Activated T-cell treated with anti-CD3 and anti-CD28 coated beads, Interleukin-2, amount 50 U/mL, for 24 hours (primary cell): ENCODE measurements at regions not wholly inside any gene's neighbourhood (a gene's known extent, or its start where the extent isn't known, plus 50 kb on each side); places are given as distances from the start of the nearest gene placed in this dataset.
"Not testable (repeated sequence)": the region's sequence is repeated elsewhere in the genome, so short reads cannot be mapped to it uniquely, and the experiment has no call there.

ENCODE experiments used
- DNase-seq: peaks from one replicate; pipeline ENCODE4 v3.0.0-alpha.2; 2020
- H3K27ac Mint-ChIP-seq: 2 replicates; pipeline ENCODE4 v1.8.0; 2020; ENCODE audit warnings: mild to moderate bottlenecking, mixed read lengths
- H3K27me3 Mint-ChIP-seq: 2 replicates; pipeline ENCODE4 v1.8.0; 2020; ENCODE audit warnings: mixed read lengths
- H3K36me3 Mint-ChIP-seq: 2 replicates; pipeline ENCODE4 v1.8.0; 2020; ENCODE audit warnings: low read depth, mixed read lengths
- H3K4me1 Mint-ChIP-seq: 2 replicates; pipeline ENCODE4 v1.8.0; 2020; ENCODE audit warnings: low read depth, mixed read lengths
- H3K4me3 Mint-ChIP-seq: 2 replicates; pipeline ENCODE4 v1.8.0; 2020; ENCODE audit warnings: mild to moderate bottlenecking, moderate library complexity, mixed read lengths
- H3K9me3 Mint-ChIP-seq: 2 replicates; pipeline ENCODE4 v1.8.0; 2020; ENCODE audit warnings: mixed read lengths

GRCh38 chr9:73371801-73372200 is 220.1 kb downstream of the ANXA1 start:
- no peak overlapping the region for H3K4me3 Mint-ChIP-seq
- no peaks in the 10 kb centered on the region for H3K36me3 Mint-ChIP-seq
- no peaks in the 10 kb centered on the region for H3K27me3 Mint-ChIP-seq
- H3K4me1 Mint-ChIP-seq = no peaks in the 10 kb centered on the region
- no peak for DNase-seq
- peaks cover 3% of the 10 kb centered on the region for H3K9me3 Mint-ChIP-seq
- no peak overlapping the region for H3K27ac Mint-ChIP-seq

- no peaks in the 10 kb centered on the region for H3K27me3 Mint-ChIP-seq
- no peak overlapping the region for H3K27ac Mint-ChIP-seq
- H3K4me3 Mint-ChIP-seq = no peak overlapping the region
- peaks cover 3% of the 10 kb centered on the region for H3K9me3 Mint-ChIP-seq
- H3K36me3 Mint-ChIP-seq = no peaks in the 10 kb centered on the region
- DNase-seq = no peak
- no peaks in the 10 kb centered on the region for H3K4me1 Mint-ChIP-seq
Measured at GRCh38 chr9:73380411-73380810, 228.7 kb downstream of the ANXA1 start.

GRCh38 chr9:73402081-73403028 is 250.7 kb downstream of the ANXA1 start:
- Mint-ChIP-seq H3K27me3 (no peaks in the 10 kb centered on the region), H3K4me1 (no peaks in the 10 kb centered on the region), H3K4me3 (no peak overlapping the region), H3K9me3 (peaks cover 10% of the 10 kb centered on the region), H3K27ac (no peak overlapping the region), H3K36me3 (no peaks in the 10 kb centered on the region)
- no peak for DNase-seq

GRCh38 chr9:73411494-73411893 is 259.8 kb downstream of the ANXA1 start:
- H3K4me1 Mint-ChIP-seq = no peaks in the 10 kb centered on the region
- no peaks in the 10 kb centered on the region for H3K27me3 Mint-ChIP-seq
- H3K36me3 Mint-ChIP-seq = no peaks in the 10 kb centered on the region
- no peaks in the 10 kb centered on the region for H3K9me3 Mint-ChIP-seq
- H3K4me3 Mint-ChIP-seq = no peak overlapping the region
- H3K27ac Mint-ChIP-seq = no peak overlapping the region
- DNase-seq = no peak

DNA sequence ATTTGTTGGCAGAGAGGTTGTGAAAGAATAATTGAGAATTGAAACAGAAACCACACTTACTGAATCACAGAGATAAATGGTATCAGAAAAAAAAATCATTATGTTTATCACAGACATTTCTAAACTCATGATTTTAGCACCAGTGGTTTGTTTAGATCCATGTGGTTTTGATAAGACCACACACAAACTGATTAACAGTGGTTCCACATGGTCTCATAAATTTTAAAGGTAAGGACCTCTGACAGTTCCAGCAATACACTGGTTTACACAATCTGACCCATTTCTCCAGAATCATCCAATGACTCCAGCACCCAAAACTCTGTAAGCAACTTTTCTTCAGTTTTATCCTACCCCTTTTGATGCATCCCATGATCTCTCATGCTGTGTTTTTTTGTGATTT is 261.2 kb downstream of the ANXA1 start:
- DNase-seq = no peak
- no peaks in the 10 kb centered on the region for H3K4me1 Mint-ChIP-seq

GRCh38 chr9:73423891-73424290 is 272.2 kb downstream of the ANXA1 start:
- H3K4me3 Mint-ChIP-seq = no peak overlapping the region
- H3K36me3 Mint-ChIP-seq = no peaks in the 10 kb centered on the region
- no peak for DNase-seq
- no peaks in the 10 kb centered on the region for H3K27me3 Mint-ChIP-seq
- H3K9me3 Mint-ChIP-seq = peaks cover 3% of the 10 kb centered on the region
- no peaks in the 10 kb centered on the region for H3K4me1 Mint-ChIP-seq
- no peak overlapping the region for H3K27ac Mint-ChIP-seq

More for the DNA sequence above, 261.2 kb downstream of the ANXA1 start:
- no peaks in the 10 kb centered on the region for H3K27me3 Mint-ChIP-seq
- H3K4me3 Mint-ChIP-seq = no peak overlapping the region
- H3K9me3 Mint-ChIP-seq = no peaks in the 10 kb centered on the region
- H3K36me3 Mint-ChIP-seq = no peaks in the 10 kb centered on the region
- H3K27ac Mint-ChIP-seq = no peak overlapping the region

GRCh38 chr9:73426269-73426668 is 274.6 kb downstream of the ANXA1 start:
- DNase-seq = no peak
- Mint-ChIP-seq H3K4me1 (no peaks in the 10 kb centered on the region), H3K9me3 (peaks cover 3% of the 10 kb centered on the region), H3K27me3 (no peaks in the 10 kb centered on the region), H3K36me3 (no peaks in the 10 kb centered on the region), H3K4me3 (no peak overlapping the region), H3K27ac (no peak overlapping the region)

DNA sequence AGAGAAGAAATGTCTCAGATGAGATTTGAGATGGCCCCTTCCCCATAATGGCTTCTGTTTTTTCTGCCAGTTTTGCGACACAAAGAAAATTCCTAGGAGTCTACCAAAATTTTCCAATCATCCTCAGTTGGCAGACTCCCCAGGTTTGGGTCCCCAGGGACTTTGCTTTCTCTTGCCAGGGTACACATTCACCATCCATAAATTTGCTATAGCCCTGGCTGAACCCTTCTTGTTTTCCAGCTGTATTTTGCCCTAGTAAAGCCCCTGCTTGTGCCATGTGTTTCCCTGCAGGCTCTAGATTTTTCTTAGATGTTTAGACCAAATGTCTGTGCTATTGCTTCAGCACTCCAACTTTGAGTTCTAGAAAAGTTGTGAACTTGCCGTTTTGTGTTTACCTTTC is 283.2 kb downstream of the ANXA1 start:
- no peaks in the 10 kb centered on the region for H3K36me3 Mint-ChIP-seq
- no peak for DNase-seq
- H3K4me1 Mint-ChIP-seq = no peaks in the 10 kb centered on the region
- no peaks in the 10 kb centered on the region for H3K27me3 Mint-ChIP-seq
- H3K27ac Mint-ChIP-seq = no peak overlapping the region
- no peak overlapping the region for H3K4me3 Mint-ChIP-seq
- H3K9me3 Mint-ChIP-seq = no peaks in the 10 kb centered on the region

- Mint-ChIP-seq H3K36me3 (no peaks in the 10 kb centered on the region), H3K27me3 (no peaks in the 10 kb centered on the region), H3K27ac (no peak overlapping the region), H3K9me3 (no peaks in the 10 kb centered on the region), H3K4me3 (no peak overlapping the region), H3K4me1 (no peaks in the 10 kb centered on the region)
- no peak for DNase-seq
Measured at GRCh38 chr9:73437758-73438157, 286.1 kb downstream of the ANXA1 start.

- not testable (repeated sequence) for H3K9me3 Mint-ChIP-seq, DNase-seq, H3K27ac Mint-ChIP-seq, H3K4me3 Mint-ChIP-seq, H3K36me3 Mint-ChIP-seq, H3K27me3 Mint-ChIP-seq, H3K4me1 Mint-ChIP-seq
Measured at GRCh38 chr9:73439839-73440238, 288.2 kb downstream of the ANXA1 start.

GRCh38 chr9:73441223-73441622 is 289.6 kb downstream of the ANXA1 start:
- DNase-seq = no peak
- Mint-ChIP-seq H3K4me3 (no peak overlapping the region), H3K36me3 (no peaks in the 10 kb centered on the region), H3K9me3 (peaks cover 4% of the 10 kb centered on the region), H3K4me1 (no peaks in the 10 kb centered on the region), H3K27ac (no peak overlapping the region), H3K27me3 (no peaks in the 10 kb centered on the region)

GRCh38 chr9:73441890-73442818 is 290.5 kb downstream of the ANXA1 start:
- Mint-ChIP-seq H3K27me3 (no peaks in the 10 kb centered on the region), H3K9me3 (peaks cover 4% of the 10 kb centered on the region), H3K36me3 (no peaks in the 10 kb centered on the region), H3K4me3 (no peak overlapping the region), H3K4me1 (no peaks in the 10 kb centered on the region), H3K27ac (no peak overlapping the region)
- DNase-seq = no peak

DNA sequence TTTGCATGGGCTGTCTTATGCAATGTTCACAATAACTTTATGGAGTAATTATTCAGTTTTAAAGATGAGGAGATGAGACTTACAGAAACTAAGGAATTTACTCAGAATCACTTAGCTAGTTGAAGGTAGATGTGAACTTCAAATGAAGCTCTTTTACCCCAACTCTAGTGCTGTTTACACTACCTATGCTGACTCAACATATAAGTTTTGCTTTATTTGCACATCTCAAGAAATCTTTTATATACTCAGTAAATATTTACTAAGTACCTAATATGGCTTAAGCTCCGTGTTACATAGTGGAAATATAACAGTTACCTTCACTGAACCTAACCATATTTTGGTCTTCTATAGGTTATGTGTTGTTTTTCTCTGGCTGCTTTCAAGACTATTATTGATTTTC is 293.2 kb downstream of the ANXA1 start:
- H3K36me3 Mint-ChIP-seq = no peaks in the 10 kb centered on the region
- H3K27ac Mint-ChIP-seq = no peak overlapping the region
- no peaks in the 10 kb centered on the region for H3K4me1 Mint-ChIP-seq
- H3K4me3 Mint-ChIP-seq = no peak overlapping the region
- H3K9me3 Mint-ChIP-seq = peaks cover 4% of the 10 kb centered on the region
- no peaks in the 10 kb centered on the region for H3K27me3 Mint-ChIP-seq
- DNase-seq = no peak

GRCh38 chr9:73445384-73445783 is 293.7 kb downstream of the ANXA1 start:
- not testable (repeated sequence) for H3K4me1 Mint-ChIP-seq, H3K27ac Mint-ChIP-seq, H3K9me3 Mint-ChIP-seq, DNase-seq, H3K27me3 Mint-ChIP-seq, H3K36me3 Mint-ChIP-seq, H3K4me3 Mint-ChIP-seq

GRCh38 chr9:73446306-73446705 is 294.6 kb downstream of the ANXA1 start:
- Mint-ChIP-seq H3K4me3 (no peak overlapping the region), H3K27ac (no peak overlapping the region), H3K4me1 (no peaks in the 10 kb centered on the region)

More at GRCh38 chr9:73446306-73446705, 294.6 kb downstream of the ANXA1 start:
- peaks cover 4% of the 10 kb centered on the region for H3K9me3 Mint-ChIP-seq
- H3K27me3 Mint-ChIP-seq = no peaks in the 10 kb centered on the region
- H3K36me3 Mint-ChIP-seq = no peaks in the 10 kb centered on the region
- DNase-seq = no peak
